NCI-H146 treated with DMSO at 0.1 percent for 48 hours (cell line): ENCODE measurements at regions not wholly inside any gene's neighbourhood (a gene's known extent, or its start where the extent isn't known, plus 50 kb on each side); places are given as distances from the start of the nearest gene placed in this dataset.
"Not testable (repeated sequence)": the region's sequence is repeated elsewhere in the genome, so short reads cannot be mapped to it uniquely, and the experiment has no call there.

ENCODE experiments used
- DNase-seq: peaks from one replicate; lab custom pipeline; 2025; ENCODE audit not compliant: unreplicated experiment; lab: John Stamatoyannopoulos, UW

- DNase-seq = no peak
These were observed 97.1 kb downstream of the PLPPR4 start for GRCh38 chr1:99361406-99361805.

- no peak for DNase-seq
These were observed 99.2 kb downstream of the PLPPR4 start for GRCh38 chr1:99363531-99363930.

DNA sequence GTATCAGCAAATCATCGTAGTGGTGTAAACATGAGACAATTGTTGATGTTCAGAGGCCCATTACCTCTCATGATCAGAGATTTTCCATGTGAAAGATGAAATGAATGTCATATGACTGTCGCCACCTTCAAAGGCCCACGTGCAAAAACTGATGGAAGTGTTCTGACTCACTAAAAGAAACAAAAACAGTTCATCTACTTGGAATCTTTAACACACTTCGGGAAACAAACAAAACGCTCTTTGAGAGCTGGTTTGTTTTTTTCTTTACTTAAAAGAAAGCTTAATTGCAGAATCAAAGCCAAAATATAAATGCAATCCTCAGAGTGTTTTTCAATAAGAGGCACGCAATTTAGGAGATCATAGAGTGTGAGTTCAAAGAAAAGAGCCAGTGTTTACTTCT lies 100.8 kb downstream of the PLPPR4 start:
- DNase-seq = no peak

GRCh38 chr1:99365545-99365944 lies 101.3 kb downstream of the PLPPR4 start:
- no peak for DNase-seq

GRCh38 chr1:99369154-99369553 lies 104.9 kb downstream of the PLPPR4 start:
- DNase-seq = no peak

DNA sequence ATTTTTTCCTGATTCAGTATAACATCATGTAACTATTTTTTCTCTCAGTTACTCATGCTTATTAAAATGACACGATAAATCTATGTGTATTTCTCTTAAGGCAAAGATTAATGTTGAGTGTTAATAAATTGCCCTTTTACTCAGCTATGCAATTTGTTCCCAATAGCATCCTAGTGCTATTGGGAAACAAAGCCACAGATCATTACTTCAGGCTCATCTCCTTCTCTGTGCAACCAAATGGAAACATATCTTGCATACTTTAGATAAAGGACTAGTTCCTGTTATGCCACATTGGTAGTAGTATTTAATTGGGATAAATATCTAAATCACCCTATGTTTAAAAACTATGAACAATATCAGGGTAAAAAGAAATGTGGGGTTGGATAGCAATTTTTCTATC lies 106.2 kb downstream of the PLPPR4 start:
- DNase-seq = no peak

DNA sequence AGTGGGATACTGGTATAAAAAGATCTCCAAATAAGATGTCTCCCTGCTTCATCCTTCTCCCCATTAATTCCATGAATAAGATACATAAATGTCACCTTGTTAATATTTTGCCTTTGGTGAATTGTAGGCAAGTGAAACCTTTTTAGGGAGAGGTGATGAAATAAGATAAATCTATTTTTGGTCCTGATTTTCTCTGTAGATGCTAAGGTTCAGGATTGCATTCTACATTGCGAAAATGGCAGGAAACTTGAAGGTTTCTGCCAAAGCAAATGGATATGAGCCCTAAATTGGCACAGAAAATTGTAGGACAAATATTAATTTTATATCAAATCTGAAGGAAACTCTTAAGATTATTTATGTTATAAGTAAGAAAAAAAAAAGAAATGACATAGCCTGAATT lies 107.1 kb downstream of the PLPPR4 start:
- no peak for DNase-seq

DNA sequence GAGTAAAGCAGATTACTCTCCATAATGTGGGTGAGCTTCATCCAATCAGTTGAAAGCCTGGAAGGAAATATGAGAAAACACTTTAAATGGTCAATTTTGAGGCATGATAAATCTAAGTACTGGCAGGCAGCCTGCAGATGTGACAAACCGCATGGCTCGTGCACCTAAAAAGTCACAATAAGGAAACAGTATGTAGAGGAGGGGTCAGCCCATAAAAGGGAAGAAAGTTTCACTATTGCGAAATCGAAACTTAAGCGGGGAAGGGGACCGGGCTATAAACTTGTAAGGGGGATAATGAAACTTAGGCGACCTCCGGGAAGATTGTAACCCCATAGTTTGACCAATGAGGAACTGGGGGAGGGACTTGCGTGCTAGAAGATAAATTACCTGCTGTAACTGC lies 109.8 kb downstream of the PLPPR4 start:
- DNase-seq = no peak

DNA sequence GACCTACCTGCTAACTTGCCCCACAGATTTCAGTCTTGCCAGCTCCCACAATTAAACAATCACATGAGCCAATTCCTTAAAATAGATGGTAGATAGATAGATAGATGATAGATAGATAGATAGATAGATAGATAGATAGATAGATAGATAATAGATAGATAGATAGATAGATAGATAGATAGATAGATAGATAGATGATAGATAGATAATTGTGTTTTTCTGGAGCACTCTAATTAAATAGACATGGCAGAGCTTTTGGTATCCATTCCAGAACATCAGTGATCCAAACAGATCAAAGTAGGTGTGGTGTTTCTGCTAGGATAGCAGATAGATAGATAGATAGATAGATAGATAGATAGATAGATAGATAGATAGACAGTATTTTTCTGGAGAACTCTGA lies 110.4 kb downstream of the PLPPR4 start:
- DNase-seq = not testable (repeated sequence)

- no peak for DNase-seq
These were observed 119.7 kb downstream of the PLPPR4 start for GRCh38 chr1:99384021-99384420.

DNA sequence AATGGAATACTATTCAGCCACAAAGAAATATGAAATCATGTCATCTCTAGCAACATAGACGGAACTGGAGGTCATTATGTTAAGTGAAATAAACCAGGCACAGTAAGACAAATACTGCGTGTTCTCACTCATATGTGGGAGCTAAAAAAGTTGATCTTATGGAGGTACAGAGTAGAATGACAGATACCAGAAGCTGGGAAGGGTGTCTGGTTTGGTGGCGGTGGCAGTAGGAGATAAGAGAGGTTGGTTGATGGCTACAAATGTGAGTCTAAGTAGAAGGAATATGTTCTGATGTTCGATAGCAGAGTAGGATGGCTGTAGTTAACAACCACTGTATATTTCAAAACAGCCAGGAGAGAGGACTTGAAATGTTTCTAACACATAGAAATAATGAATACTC lies 121.6 kb downstream of the PLPPR4 start:
- no peak for DNase-seq

GRCh38 chr1:99396389-99396788 lies 132.1 kb downstream of the PLPPR4 start:
- DNase-seq = no peak

DNA sequence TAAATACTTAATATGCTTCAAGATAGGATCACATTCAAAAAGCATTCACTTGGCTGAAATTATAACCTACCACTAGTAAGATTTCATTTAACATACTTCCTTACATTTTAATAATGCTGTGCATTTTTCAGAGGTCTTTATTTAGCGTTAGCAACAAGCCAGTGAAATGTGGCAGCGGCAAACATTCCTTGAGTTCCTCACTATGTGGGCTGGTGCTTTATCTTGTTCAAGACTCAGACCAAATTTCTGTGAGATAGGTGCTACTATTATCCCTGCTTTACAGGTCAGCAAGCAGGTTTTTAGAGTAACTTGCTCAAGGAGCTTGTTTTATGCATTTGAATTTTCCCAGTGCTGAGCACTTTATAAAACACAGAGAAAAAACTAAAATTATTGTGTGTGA lies 132.7 kb downstream of the PLPPR4 start:
- no peak for DNase-seq

- no peak for DNase-seq
These were observed 133.6 kb downstream of the PLPPR4 start for GRCh38 chr1:99397863-99398262.

- DNase-seq = not testable (repeated sequence)
These were observed 137.3 kb downstream of the PLPPR4 start for GRCh38 chr1:99401556-99401955.

DNA sequence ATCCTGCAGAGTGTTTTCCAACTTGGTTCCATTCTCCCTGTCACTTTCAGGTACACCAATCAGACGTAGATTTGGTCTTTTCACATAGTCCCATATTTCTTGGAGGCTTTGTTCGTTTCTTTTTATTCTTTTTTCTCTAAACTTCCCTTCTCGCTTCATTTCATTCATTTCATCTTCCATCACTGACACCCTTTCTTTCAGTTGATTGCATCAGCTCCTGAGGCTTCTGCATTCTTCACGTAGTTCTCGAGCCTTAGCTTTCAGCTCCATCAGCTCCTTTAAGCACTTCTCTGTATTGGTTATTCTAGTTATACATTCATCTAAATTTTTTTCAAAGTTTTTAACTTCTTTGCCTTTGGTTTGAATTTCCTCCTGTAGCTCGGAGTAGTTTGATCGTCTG lies 140.1 kb downstream of the PLPPR4 start:
- not testable (repeated sequence) for DNase-seq

GRCh38 chr1:99405325-99405724 lies 141.0 kb downstream of the PLPPR4 start:
- DNase-seq = not testable (repeated sequence)

GRCh38 chr1:99407018-99407417 lies 142.7 kb downstream of the PLPPR4 start:
- no peak for DNase-seq

- no peak for DNase-seq
These were observed 159.8 kb downstream of the PLPPR4 start for GRCh38 chr1:99424087-99424486.

- DNase-seq = no peak
These were observed 165.5 kb downstream of the PLPPR4 start for GRCh38 chr1:99429754-99430153.

DNA sequence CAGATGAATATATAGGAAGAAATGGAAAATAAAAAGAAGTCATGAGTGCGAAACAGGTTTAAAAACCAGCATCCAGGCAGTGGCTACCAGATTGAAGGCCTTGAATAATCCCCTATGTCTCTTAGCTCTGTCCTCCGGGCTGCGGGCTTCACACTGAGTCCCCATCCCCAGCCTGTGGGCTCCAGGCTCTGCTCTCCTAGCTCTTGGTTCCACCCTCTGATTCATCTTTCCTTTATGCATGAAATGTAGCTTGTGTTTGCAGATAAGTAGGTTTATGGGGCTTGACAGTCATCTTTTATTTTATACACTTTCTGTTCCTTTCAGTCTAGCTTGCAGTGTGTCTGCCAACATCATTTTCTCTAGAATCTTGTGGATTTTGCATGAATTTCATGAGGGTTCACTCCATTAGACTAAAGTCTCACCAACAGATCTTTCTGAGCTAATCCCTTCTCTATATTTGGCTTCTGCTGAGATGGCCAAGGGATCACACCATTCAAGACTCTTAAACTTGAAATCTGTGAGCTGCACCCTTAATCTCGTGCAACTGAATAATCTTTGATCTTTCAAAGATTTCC lies 174.5 kb downstream of the PLPPR4 start:
- DNase-seq = no peak

- no peak for DNase-seq
These were observed 175.3 kb downstream of the PLPPR4 start for GRCh38 chr1:99439433-99440075.
